B cell (primary cell): ENCODE measurements at regions not wholly inside any gene's neighbourhood (a gene's known extent, or its start where the extent isn't known, plus 50 kb on each side); places are given as distances from the start of the nearest gene placed in this dataset.

Experiments
- ATAC-seq: fragments of 200-7000 bp; cut with Tn5 transposase; one replicate; pipeline ENCODE4 v1.10.0; 2021; ENCODE audit warnings: low read depth, mild to moderate bottlenecking, moderate number of reproducible peaks, moderate library complexity
- CTCF ChIA-PET: fragments of 350-600 bp; sonication (Branson Sonifier 250); formaldehyde crosslinking; loops from one replicate; lab custom pipeline; 2021; ENCODE audit warnings: antibody characterized with exemption, inconsistent platforms; lab: Charles Lee
- POLR2A ChIA-PET: fragments of 350-600 bp; sonication (Branson Sonifier 250); formaldehyde crosslinking; loops from one replicate; lab custom pipeline; 2021; ENCODE audit warnings: antibody characterized with exemption; lab: Charles Lee
- DNase-seq: peaks from one replicate; pipeline ENCODE4 v3.0.0; 2013
- H2AFZ ChIP-seq: 2 replicates; pipeline ENCODE4 v1.6.1; 2012; ENCODE audit warnings: mild to moderate bottlenecking, low read depth, low read length; ENCODE audit not compliant: insufficient read depth, poor library complexity, severe bottlenecking
- H3K27ac ChIP-seq, 2 donors: 1 replicate in 1 of 2; 2 replicates in 1 of 2; pipeline ENCODE4 v1.5.1; 2012 to 2013; ENCODE audit warnings: low read length in 2 of 2, mild to moderate bottlenecking in 2 of 2, moderate library complexity in 1 of 2
- H3K27me3 ChIP-seq, 4 experiments: fragments of 200-600 bp in 1 of 4; sonication (generic) in 1 of 4; replicated peaks in 1 of 4; 1 replicate in 2 of 4; 2 replicates in 2 of 4; pipeline versions ENCODE4 v1.6.1 to v1.7.0; 2013 to 2016; ENCODE audit warnings: low read length in 3 of 4, mild to moderate bottlenecking in 2 of 4, mixed read lengths in 1 of 4, moderate library complexity in 1 of 4; ENCODE audit not compliant: insufficient read depth in 4 of 4, control insufficient read depth in 3 of 4; ENCODE audit errors: control extremely low read depth in 1 of 4
- H3K36me3 ChIP-seq, 2 experiments: replicated peaks in 1 of 2; 1 replicate in 1 of 2; 2 replicates in 1 of 2; pipeline versions ENCODE4 v1.6.1 to v1.7.1; 2013; ENCODE audit warnings: low read length in 1 of 2; ENCODE audit not compliant: insufficient read depth in 2 of 2, control insufficient read depth in 1 of 2; ENCODE audit errors: control extremely low read depth in 1 of 2, extremely low read depth in 1 of 2
- H3K4me1 ChIP-seq, 2 donors: fragments of 200-600 bp in 1 of 2; sonication (generic) in 1 of 2; 1 replicate in 1 of 2; 2 replicates in 1 of 2; pipeline versions ENCODE4 v1.5.1 to v1.6.1; 2013 to 2017; ENCODE audit warnings: low read length in 2 of 2; ENCODE audit not compliant: control insufficient read depth in 2 of 2, insufficient read depth in 2 of 2
- H3K4me2 ChIP-seq: replicated peaks from 2 replicates; pipeline ENCODE3; 2012; ENCODE audit warnings: mild to moderate bottlenecking, low read depth, low read length; ENCODE audit not compliant: poor library complexity, severe bottlenecking
- H3K4me3 ChIP-seq, 5 experiments: fragments of 200-600 bp in 1 of 5; sonication (generic) in 1 of 5; 1 replicate in 3 of 5; 2 replicates in 2 of 5; pipeline versions ENCODE4 v1.5.1 to v1.7.0; 2011 to 2016; ENCODE audit warnings: low read length in 4 of 5, mild to moderate bottlenecking in 4 of 5, low read depth in 2 of 5, control low read depth in 1 of 5, moderate library complexity in 1 of 5; ENCODE audit not compliant: insufficient read depth in 1 of 5; ENCODE audit errors: control extremely low read depth in 1 of 5, extremely low read depth in 1 of 5
- H3K79me2 ChIP-seq: fragments of 200-600 bp; sonication (generic); one replicate; pipeline ENCODE4 v1.6.0; 2016; ENCODE audit warnings: low read length; ENCODE audit not compliant: control insufficient read depth, insufficient read depth
- H3K9ac ChIP-seq: fragments of 200-600 bp; sonication (generic); 2 replicates; pipeline ENCODE4 v1.6.1; 2017; ENCODE audit warnings: mild to moderate bottlenecking, low read length, moderate library complexity
- H3K9me3 ChIP-seq, 3 donors: one replicate each; pipeline versions ENCODE4 v1.6.1 to v1.7.1; 2013; ENCODE audit warnings: low read length in 2 of 3; ENCODE audit not compliant: control insufficient read depth in 2 of 3, insufficient read depth in 1 of 3; ENCODE audit errors: control extremely low read depth in 1 of 3
- H4K20me1 ChIP-seq: 2 replicates; pipeline ENCODE4 v1.6.0; 2012; ENCODE audit warnings: mild to moderate bottlenecking, low read length; ENCODE audit not compliant: insufficient read depth, control insufficient read depth, poor library complexity, severe bottlenecking
- H3K27ac Mint-ChIP-seq: one replicate; pipeline ENCODE4 v1.8.0; 2021; ENCODE audit warnings: mixed read lengths
- H3K27me3 Mint-ChIP-seq: one replicate; pipeline ENCODE4 v1.8.0; 2021; ENCODE audit warnings: mixed read lengths
- H3K4me1 Mint-ChIP-seq: one replicate; pipeline ENCODE4 v1.8.0; 2021; ENCODE audit warnings: mixed read lengths
- H3K4me3 Mint-ChIP-seq: one replicate; pipeline ENCODE4 v1.8.0; 2021; ENCODE audit warnings: mixed read lengths
- H3K9me3 Mint-ChIP-seq: one replicate; pipeline ENCODE4 v1.8.0; 2022; ENCODE audit warnings: mixed read lengths; ENCODE audit not compliant: insufficient read depth
- EZH2 ChIP-seq: IDR thresholded peaks from 2 replicates; pipeline ENCODE4 v1.6.1; 2012; ENCODE audit warnings: borderline replicate concordance, low read depth, mild to moderate bottlenecking, moderate library complexity, low read length; ENCODE audit not compliant: insufficient read depth, poor library complexity, severe bottlenecking
- WGBS: methylation state at CpG from one replicate; pipeline ENCODE4 v1.1.5; 2013; ENCODE audit warnings: missing lambda C conversion rate; ENCODE audit not compliant: insufficient coverage; 5-methylcytosine and 5-hydroxymethylcytosine counted together
- intact Hi-C: fragments of 100-400 bp; cut with micrococcal nuclease; formaldehyde crosslinking; loops from one replicate; pipeline ENCODE4 v1.10.0; 2022
- TF ChIP-seq, protein P1 (sequence below): fragments of 200-600 bp; IDR thresholded peaks from one replicate; pipeline ENCODE4 v1.8.0; 2022; ENCODE audit warnings: antibody characterized with exemption, mild to moderate bottlenecking

DNA sequence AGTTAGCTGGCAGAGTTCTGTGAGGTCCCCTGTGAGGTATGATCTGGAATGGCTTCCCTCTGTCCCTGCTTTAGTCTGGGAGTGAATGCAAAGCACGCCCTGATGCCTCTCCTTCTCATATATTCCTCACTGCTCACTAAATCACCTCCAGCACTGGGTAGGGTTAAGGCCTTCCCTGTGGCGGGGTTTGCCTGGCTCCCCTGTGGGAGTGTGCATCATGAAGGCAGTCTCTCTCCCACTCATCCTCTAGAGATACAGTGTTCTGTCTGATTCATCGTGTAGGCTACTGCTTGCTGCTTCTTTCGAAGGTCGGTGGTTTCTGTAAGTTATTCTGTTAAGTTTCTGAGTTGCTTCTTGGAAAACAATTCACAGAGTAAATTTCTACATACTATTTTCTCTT is 420.0 kb upstream of the EYS start:
- no peak for ATAC-seq
- Histone ChIP-seq H2AFZ (no peak overlapping the region), H3K9me3 (peaks cover 0 to 18% (median 2%) of the 10 kb centered on the region in 3 donors), H3K4me1 (no peaks in the 10 kb centered on the region), H3K4me2 (no peak overlapping the region), H3K79me2 (no peaks in the 10 kb centered on the region), H4K20me1 (no peaks in the 10 kb centered on the region), H3K27ac (no peak overlapping the region), H3K36me3 (no peaks in the 10 kb centered on the region), H3K4me3 (no peak overlapping the region), H3K9ac (no peak overlapping the region), H3K27me3 (no peaks in the 10 kb centered on the region)
- Mint-ChIP-seq H3K4me1 (no peaks in the 10 kb centered on the region), H3K9me3 (peaks cover 4% of the 10 kb centered on the region), H3K27ac (no peak overlapping the region), H3K27me3 (no peaks in the 10 kb centered on the region), H3K4me3 (no peak overlapping the region)
- CTCF ChIA-PET = no interaction called here
- TF ChIP-seq EZH2 = no peak
- TF ChIP-seq, protein P1, sequence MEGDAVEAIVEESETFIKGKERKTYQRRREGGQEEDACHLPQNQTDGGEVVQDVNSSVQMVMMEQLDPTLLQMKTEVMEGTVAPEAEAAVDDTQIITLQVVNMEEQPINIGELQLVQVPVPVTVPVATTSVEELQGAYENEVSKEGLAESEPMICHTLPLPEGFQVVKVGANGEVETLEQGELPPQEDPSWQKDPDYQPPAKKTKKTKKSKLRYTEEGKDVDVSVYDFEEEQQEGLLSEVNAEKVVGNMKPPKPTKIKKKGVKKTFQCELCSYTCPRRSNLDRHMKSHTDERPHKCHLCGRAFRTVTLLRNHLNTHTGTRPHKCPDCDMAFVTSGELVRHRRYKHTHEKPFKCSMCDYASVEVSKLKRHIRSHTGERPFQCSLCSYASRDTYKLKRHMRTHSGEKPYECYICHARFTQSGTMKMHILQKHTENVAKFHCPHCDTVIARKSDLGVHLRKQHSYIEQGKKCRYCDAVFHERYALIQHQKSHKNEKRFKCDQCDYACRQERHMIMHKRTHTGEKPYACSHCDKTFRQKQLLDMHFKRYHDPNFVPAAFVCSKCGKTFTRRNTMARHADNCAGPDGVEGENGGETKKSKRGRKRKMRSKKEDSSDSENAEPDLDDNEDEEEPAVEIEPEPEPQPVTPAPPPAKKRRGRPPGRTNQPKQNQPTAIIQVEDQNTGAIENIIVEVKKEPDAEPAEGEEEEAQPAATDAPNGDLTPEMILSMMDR = no peak
- 100% methylated on average over 1 of the region's 5 CpGs for WGBS
- intact Hi-C loops = no loop called here
- POLR2A ChIA-PET = no interaction called here
- DNase-seq = no peak

DNA sequence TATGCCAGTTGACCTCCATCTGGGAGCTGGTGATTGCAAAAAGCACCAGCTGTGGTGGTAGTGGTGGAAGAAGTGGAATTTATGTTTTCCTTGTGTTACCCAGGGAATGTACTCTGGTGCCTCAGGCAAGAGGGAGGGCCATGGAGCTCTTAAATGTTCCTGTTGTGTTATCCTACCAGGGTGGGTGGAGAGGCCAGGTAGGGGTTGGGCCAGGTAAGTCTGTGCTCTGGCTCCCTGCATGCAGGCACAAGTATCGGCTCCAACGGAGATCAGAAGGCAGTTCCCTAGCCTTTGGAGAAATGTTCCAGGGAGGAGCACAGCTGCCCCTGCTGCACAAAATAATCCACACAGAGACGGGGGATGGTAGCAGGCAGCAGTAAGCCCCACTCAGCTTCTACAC is 419.3 kb upstream of the EYS start:
- no peaks in the 10 kb centered on the region for H3K27me3 ChIP-seq
- H3K27ac ChIP-seq = no peak overlapping the region
- Mint-ChIP-seq H3K27ac (no peak overlapping the region), H3K27me3 (no peaks in the 10 kb centered on the region), H3K9me3 (peaks cover 4% of the 10 kb centered on the region), H3K4me1 (no peaks in the 10 kb centered on the region), H3K4me3 (no peak overlapping the region)
- CTCF ChIA-PET = no interaction called here
- no peaks in the 10 kb centered on the region for H4K20me1 ChIP-seq
- no peak overlapping the region for H3K9ac ChIP-seq
- intact Hi-C loops = no loop called here
- H3K4me3 ChIP-seq = no peak overlapping the region
- POLR2A ChIA-PET = no interaction called here
- H3K4me2 ChIP-seq = no peak overlapping the region
- no peak overlapping the region for H2AFZ ChIP-seq
- TF ChIP-seq EZH2 = no peak
- TF ChIP-seq, protein P1 = no peak
- no peaks in the 10 kb centered on the region for H3K36me3 ChIP-seq
- H3K79me2 ChIP-seq = no peaks in the 10 kb centered on the region
- no peak for ATAC-seq
- peaks cover 0 to 18% (median 2%) of the 10 kb centered on the region in 3 donors for H3K9me3 ChIP-seq
- WGBS = 97% methylated on average over 3 of the region's 3 CpGs
- H3K4me1 ChIP-seq = no peaks in the 10 kb centered on the region
- no peak for DNase-seq
